ENCODE measurements at regions not wholly inside any gene's neighbourhood (a gene's known extent, or its start where the extent isn't known, plus 50 kb on each side); places are given as distances from the start of the nearest gene placed in this dataset.

- no peak for TF ChIP-seq HNF1B (CRISPR knock-in tag; IDR thresholded peaks at IDR 0.05)
Measured at GRCh38 chr14:57009585-57010515, 199.6 kb upstream of the OTX2 start (continued).

DNA sequence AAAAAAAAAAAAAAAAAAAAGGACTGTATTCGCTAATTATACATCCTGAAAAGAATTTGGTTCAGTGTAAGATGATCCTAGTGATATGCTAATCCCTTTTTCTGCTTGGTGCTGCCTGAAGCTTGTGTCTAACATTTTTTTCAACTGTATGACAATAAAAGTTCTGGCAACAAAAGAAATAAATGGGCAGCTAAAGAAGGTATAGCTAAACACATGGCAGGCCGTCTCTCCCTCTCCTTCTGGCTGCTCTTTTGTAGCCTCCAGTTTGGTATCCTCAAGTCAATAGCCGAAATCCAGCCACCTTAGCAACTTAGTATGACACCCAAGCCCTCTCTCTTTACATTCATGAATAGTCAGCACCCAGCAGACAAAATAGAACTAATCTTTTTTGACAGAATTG lies 198.3 kb upstream of the OTX2 start:
- WGBS (ENCODE audit: low lambda C conversion rate), result under 1% methylated on average over 3 of the region's 3 CpGs
- in situ Hi-C loops (cut with HindIII; ENCODE audit: extremely low pct_ligation_motif_present, low pct_unique_long_range_greater_than_20kb), result no loop called here
- ChIA-PET POLR2A (no interaction called here), CTCF (ENCODE audit: low intra/inter-chr PET ratio, low total read pairs) (no interaction called here)
- H3K27me3 ChIP-seq (ENCODE audit: control insufficient read depth in 1 of 2, insufficient read depth in 2 of 2, low read length in 2 of 2), result no peaks in the 10 kb centered on the region
- no peaks in the 10 kb centered on the region for H3K4me1 ChIP-seq (ENCODE audit: insufficient read depth, low read length)
- no peak for FAIRE-seq
- H3K79me2 ChIP-seq (ENCODE audit: insufficient read depth, low read length), result no peaks in the 10 kb centered on the region
- TF ChIP-seq NFATC3 (CRISPR knock-in tag; IDR thresholded peaks at IDR 0.05), result no peak
- no peak for TF ChIP-seq SIX1 (CRISPR knock-in tag; IDR thresholded peaks at IDR 0.05; ENCODE audit: borderline replicate concordance)
- TF ChIP-seq, protein P1, sequence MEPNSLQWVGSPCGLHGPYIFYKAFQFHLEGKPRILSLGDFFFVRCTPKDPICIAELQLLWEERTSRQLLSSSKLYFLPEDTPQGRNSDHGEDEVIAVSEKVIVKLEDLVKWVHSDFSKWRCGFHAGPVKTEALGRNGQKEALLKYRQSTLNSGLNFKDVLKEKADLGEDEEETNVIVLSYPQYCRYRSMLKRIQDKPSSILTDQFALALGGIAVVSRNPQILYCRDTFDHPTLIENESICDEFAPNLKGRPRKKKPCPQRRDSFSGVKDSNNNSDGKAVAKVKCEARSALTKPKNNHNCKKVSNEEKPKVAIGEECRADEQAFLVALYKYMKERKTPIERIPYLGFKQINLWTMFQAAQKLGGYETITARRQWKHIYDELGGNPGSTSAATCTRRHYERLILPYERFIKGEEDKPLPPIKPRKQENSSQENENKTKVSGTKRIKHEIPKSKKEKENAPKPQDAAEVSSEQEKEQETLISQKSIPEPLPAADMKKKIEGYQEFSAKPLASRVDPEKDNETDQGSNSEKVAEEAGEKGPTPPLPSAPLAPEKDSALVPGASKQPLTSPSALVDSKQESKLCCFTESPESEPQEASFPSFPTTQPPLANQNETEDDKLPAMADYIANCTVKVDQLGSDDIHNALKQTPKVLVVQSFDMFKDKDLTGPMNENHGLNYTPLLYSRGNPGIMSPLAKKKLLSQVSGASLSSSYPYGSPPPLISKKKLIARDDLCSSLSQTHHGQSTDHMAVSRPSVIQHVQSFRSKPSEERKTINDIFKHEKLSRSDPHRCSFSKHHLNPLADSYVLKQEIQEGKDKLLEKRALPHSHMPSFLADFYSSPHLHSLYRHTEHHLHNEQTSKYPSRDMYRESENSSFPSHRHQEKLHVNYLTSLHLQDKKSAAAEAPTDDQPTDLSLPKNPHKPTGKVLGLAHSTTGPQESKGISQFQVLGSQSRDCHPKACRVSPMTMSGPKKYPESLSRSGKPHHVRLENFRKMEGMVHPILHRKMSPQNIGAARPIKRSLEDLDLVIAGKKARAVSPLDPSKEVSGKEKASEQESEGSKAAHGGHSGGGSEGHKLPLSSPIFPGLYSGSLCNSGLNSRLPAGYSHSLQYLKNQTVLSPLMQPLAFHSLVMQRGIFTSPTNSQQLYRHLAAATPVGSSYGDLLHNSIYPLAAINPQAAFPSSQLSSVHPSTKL (CRISPR knock-in tag; IDR thresholded peaks at IDR 0.05), result no peak
- TF ChIP-seq, protein P2, sequence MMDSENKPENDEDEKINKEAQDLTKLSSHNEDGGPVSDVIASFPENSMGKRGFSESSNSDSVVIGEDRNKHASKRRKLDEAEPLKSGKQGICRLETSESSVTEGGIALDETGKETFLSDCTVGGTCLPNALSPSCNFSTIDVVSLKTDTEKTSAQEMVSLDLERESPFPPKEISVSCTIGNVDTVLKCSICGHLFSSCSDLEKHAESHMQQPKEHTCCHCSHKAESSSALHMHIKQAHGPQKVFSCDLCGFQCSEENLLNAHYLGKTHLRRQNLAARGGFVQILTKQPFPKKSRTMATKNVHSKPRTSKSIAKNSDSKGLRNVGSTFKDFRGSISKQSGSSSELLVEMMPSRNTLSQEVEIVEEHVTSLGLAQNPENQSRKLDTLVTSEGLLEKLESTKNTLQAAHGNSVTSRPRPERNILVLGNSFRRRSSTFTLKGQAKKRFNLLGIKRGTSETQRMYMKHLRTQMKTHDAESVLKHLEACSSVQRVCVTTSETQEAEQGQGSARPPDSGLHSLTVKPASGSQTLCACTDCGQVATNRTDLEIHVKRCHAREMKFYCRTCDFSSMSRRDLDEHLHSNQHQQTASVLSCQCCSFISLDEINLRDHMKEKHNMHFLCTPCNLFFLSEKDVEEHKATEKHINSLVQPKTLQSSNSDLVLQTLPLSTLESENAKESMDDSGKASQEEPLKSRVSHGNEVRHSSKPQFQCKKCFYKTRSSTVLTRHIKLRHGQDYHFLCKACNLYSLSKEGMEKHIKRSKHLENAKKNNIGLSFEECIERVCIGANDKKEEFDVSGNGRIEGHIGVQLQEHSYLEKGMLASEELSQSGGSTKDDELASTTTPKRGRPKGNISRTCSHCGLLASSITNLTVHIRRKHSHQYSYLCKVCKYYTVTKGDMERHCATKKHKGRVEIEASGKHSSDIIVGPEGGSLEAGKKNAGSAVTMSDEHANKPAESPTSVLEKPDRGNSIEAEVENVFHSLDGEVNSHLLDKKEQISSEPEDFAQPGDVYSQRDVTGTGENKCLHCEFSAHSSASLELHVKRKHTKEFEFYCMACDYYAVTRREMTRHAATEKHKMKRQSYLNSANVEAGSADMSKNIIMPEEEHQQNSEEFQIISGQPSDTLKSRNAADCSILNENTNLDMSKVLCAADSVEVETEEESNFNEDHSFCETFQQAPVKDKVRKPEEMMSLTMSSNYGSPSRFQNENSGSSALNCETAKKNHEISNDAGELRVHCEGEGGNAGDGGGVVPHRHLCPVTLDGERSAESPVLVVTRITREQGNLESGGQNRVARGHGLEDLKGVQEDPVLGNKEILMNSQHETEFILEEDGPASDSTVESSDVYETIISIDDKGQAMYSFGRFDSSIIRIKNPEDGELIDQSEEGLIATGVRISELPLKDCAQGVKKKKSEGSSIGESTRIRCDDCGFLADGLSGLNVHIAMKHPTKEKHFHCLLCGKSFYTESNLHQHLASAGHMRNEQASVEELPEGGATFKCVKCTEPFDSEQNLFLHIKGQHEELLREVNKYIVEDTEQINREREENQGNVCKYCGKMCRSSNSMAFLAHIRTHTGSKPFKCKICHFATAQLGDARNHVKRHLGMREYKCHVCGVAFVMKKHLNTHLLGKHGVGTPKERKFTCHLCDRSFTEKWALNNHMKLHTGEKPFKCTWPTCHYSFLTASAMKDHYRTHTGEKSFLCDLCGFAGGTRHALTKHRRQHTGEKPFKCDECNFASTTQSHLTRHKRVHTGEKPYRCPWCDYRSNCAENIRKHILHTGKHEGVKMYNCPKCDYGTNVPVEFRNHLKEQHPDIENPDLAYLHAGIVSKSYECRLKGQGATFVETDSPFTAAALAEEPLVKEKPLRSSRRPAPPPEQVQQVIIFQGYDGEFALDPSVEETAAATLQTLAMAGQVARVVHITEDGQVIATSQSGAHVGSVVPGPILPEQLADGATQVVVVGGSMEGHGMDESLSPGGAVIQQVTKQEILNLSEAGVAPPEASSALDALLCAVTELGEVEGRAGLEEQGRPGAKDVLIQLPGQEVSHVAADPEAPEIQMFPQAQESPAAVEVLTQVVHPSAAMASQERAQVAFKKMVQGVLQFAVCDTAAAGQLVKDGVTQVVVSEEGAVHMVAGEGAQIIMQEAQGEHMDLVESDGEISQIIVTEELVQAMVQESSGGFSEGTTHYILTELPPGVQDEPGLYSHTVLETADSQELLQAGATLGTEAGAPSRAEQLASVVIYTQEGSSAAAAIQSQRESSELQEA (CRISPR knock-in tag; IDR thresholded peaks at IDR 0.05; ENCODE audit: not compliant biosample characterization), result no peak
- TF ChIP-seq SYNCRIP (IDR thresholded peaks at IDR 0.05; ENCODE audit: insufficient read depth, low read depth, low read length), result no peak
- H3K36me3 ChIP-seq (replicated peaks in 1 of 2; ENCODE audit: control insufficient read depth in 1 of 2, insufficient read depth in 2 of 2, low read length in 2 of 2), result no peaks in the 10 kb centered on the region
- H2AFZ ChIP-seq (ENCODE audit: low read length), result no peak overlapping the region
- H4K20me1 ChIP-seq (ENCODE audit: insufficient read depth, low read length), result no peaks in the 10 kb centered on the region
- intact Hi-C loops (cut with micrococcal nuclease; ENCODE audit: unreplicated experiment), result no loop called here
- H3K9me3 ChIP-seq (ENCODE audit: low read length), result peaks cover 8% of the 10 kb centered on the region
- no peak for ATAC-seq
- H3K9ac ChIP-seq (ENCODE audit: insufficient read depth, low read depth, low read length), result no peak overlapping the region
- no peak overlapping the region for H3K4me3 ChIP-seq (replicated peaks in 1 of 3; ENCODE audit: insufficient read depth in 1 of 3, low read depth in 2 of 3, low read length in 3 of 3)
- DNase-seq (ENCODE audit: low spot score), result no peak
- no peak overlapping the region for H3K27ac ChIP-seq (ENCODE audit: extremely low read length, insufficient read depth, low read length)
- H3K4me2 ChIP-seq (ENCODE audit: low read depth, low read length), result no peak overlapping the region
- BruUV-seq (replicated peaks), result no TSS peak

All from HepG2 (cell line).